HEK293 (cell line): ENCODE measurements at regions not wholly inside any gene's neighbourhood (a gene's known extent, or its start where the extent isn't known, plus 50 kb on each side); places are given as distances from the start of the nearest gene placed in this dataset.

Experiments used
- FEZF1 ChIP-seq: fragments of 450-650 bp; formaldehyde crosslinking; IDR thresholded peaks from 2 replicates; pipeline ENCODE4 v1.5.1; 2016; ENCODE audit warnings: missing biosample characterization, missing genetic modification characterization
- KLF8 ChIP-seq: fragments of 450-650 bp; formaldehyde crosslinking; IDR thresholded peaks from 2 replicates; pipeline ENCODE4 v1.5.1; 2016; ENCODE audit warnings: missing biosample characterization, missing genetic modification characterization
- PBX3 ChIP-seq: sonication (generic); formaldehyde crosslinking; IDR thresholded peaks from 2 replicates; pipeline ENCODE4 v1.8.1; 2022; ENCODE audit warnings: mild to moderate bottlenecking, moderate library complexity, missing genetic modification reagents
- YY1 ChIP-seq: fragments of 450-650 bp; formaldehyde crosslinking; IDR thresholded peaks from 2 replicates; pipeline ENCODE4 v1.5.1; 2018; ENCODE audit warnings: missing biosample characterization, missing genetic modification characterization
- ZNF19 ChIP-seq: fragments of 450-650 bp; formaldehyde crosslinking; IDR thresholded peaks from 2 replicates; pipeline ENCODE4; 2016; ENCODE audit warnings: missing biosample characterization, missing genetic modification characterization, low read depth
- ZNF670 ChIP-seq: fragments of 450-650 bp; formaldehyde crosslinking; IDR thresholded peaks from 2 replicates; pipeline ENCODE4 v1.5.1; 2016; ENCODE audit warnings: missing biosample characterization, missing genetic modification characterization, low read depth

GRCh38 chr10:3428826-3429225 lies 256.2 kb upstream of the PITRM1 start:
- TF ChIP-seq YY1 (tag by site-specific recombination), result no peak
- no peak for TF ChIP-seq ZNF19
- no peak for TF ChIP-seq PBX3
- no peak for TF ChIP-seq FEZF1 (tag by site-specific recombination)
- no peak for TF ChIP-seq KLF8 (tag by site-specific recombination)
- no peak for TF ChIP-seq ZNF670 (tag by site-specific recombination)
